ENCODE measurements at regions not wholly inside any gene's neighbourhood (a gene's known extent, or its start where the extent isn't known, plus 50 kb on each side); places are given as distances from the start of the nearest gene placed in this dataset.

DNA sequence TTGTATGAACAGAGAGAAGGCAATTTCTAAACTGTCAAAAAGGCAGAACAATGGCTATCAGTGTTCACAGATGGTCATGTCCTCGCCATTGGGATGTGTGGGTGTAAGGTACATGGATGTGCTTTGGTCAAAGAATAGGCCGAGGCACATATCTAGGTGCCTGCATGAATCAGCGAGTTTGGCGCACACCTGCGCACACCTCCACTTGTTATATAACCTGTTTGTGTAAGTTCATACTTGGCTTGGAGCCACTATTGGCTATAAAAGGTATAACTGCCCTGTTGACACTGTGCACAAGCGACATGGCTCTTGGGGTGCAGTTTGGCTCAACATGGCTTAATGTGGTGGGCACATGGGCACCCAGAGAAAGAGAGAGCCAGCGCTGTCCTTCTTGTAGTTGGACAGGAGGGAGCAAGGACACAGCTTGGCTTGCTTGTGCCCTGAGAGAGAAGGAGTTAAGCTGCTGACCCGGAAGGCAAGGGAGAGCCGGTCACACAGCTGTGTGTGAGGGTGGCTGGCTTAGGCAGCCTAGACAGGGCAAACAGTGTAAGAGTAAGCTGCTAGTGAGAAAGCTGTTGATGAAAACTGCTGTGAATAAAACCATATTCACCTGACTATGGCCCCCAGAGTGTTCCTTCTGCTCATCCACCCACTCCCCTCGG lies 499.1 kb downstream of the KCNJ2 start:
- H3K4me3 ChIP-seq = no peak overlapping the region
- TF ChIP-seq POLR2A (IDR thresholded peaks at IDR 0.05) (no peak), CTCF (IDR thresholded peaks at IDR 0.05) (no peak)
- H3K9me3 ChIP-seq = no peaks in the 10 kb centered on the region
- no peak overlapping the region for H3K27ac ChIP-seq
- no peak for DNase-seq
- no peaks in the 10 kb centered on the region for H3K4me1 ChIP-seq
- no peaks in the 10 kb centered on the region for H3K27me3 ChIP-seq
- H3K36me3 ChIP-seq = no peaks in the 10 kb centered on the region
- intact Hi-C loops (cut with DNase I; ENCODE audit: low total_unique reads) = no loop called here

GRCh38 chr17:70668938-70669778 lies 499.8 kb downstream of the KCNJ2 start:
- no peak for TF ChIP-seq POLR2A (IDR thresholded peaks at IDR 0.05)
- TF ChIP-seq CTCF (IDR thresholded peaks at IDR 0.05) = no peak
- intact Hi-C loops (cut with DNase I; ENCODE audit: low total_unique reads) = no loop called here
- Histone ChIP-seq H3K4me1 (no peaks in the 10 kb centered on the region), H3K27ac (no peak overlapping the region), H3K27me3 (no peaks in the 10 kb centered on the region), H3K36me3 (no peaks in the 10 kb centered on the region), H3K4me3 (no peak overlapping the region), H3K9me3 (no peaks in the 10 kb centered on the region)
- no peak for DNase-seq

- intact Hi-C loops (cut with DNase I; ENCODE audit: low total_unique reads) = no loop called here
These were observed 504.7 kb downstream of the KCNJ2 start for GRCh38 chr17:70674061-70674460.

GRCh38 chr17:70675070-70675590 lies 505.8 kb downstream of the KCNJ2 start:
- intact Hi-C loops (cut with DNase I; ENCODE audit: low total_unique reads) = no loop called here
- H3K36me3 ChIP-seq = no peaks in the 10 kb centered on the region
- no peaks in the 10 kb centered on the region for H3K9me3 ChIP-seq
- TF ChIP-seq POLR2A (IDR thresholded peaks at IDR 0.05) (no peak), CTCF (IDR thresholded peaks at IDR 0.05) (no peak)
- no peak for DNase-seq
- H3K4me3 ChIP-seq = no peak overlapping the region
- no peak overlapping the region for H3K27ac ChIP-seq
- no peaks in the 10 kb centered on the region for H3K27me3 ChIP-seq
- H3K4me1 ChIP-seq = no peaks in the 10 kb centered on the region

More at GRCh38 chr17:70674061-70674460, 504.7 kb downstream of the KCNJ2 start:
- DNase-seq = no peak
- Histone ChIP-seq H3K4me3 (no peak overlapping the region), H3K27me3 (no peaks in the 10 kb centered on the region), H3K9me3 (no peaks in the 10 kb centered on the region), H3K4me1 (no peaks in the 10 kb centered on the region), H3K36me3 (no peaks in the 10 kb centered on the region), H3K27ac (no peak overlapping the region)
- no peak for TF ChIP-seq POLR2A (IDR thresholded peaks at IDR 0.05)
- TF ChIP-seq CTCF (IDR thresholded peaks at IDR 0.05) = no peak

Measured in uterus (tissue), 3 donors.